Amniotic epithelial cell (primary cell): ENCODE measurements at regions not wholly inside any gene's neighbourhood (a gene's known extent, or its start where the extent isn't known, plus 50 kb on each side); places are given as distances from the start of the nearest gene placed in this dataset.
A peak's percentile ranks its signal among the peaks of the same experiment; 100 is the strongest.
"Not testable (repeated sequence)": the region's sequence is repeated elsewhere in the genome, so short reads cannot be mapped to it uniquely, and the experiment has no call there.

Experiments
- DNase-seq: peaks from one replicate; pipeline ENCODE4 v3.0.0-alpha.2; 2010; ENCODE audit warnings: low read depth

- no peak for DNase-seq
Measured at GRCh38 chr2:176851889-176852483, 360.6 kb upstream of the HNRNPA3 start.

DNA sequence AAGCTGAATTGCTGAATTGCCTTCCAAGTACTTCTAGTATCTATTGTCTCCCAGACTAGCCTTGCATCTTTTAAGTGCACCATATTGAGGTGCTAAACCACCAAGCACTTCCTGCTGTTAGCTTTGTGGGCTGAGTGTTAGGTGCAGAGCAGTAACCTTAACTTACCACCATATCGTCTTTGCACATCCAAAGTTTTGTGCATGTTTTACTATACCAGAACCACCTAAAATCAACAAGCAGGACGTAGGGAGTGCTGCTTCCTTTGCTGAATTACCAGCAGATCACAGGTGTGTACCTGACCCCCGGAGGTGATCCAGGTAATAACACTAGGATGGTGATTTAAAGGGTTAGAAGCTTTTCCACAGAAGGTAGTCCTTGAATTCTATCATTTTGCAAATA, 359.9 kb upstream of the HNRNPA3 start:
- DNase-seq, result no peak

- no peak for DNase-seq
Measured at GRCh38 chr2:176854062-176854461, 358.5 kb upstream of the HNRNPA3 start.

DNA sequence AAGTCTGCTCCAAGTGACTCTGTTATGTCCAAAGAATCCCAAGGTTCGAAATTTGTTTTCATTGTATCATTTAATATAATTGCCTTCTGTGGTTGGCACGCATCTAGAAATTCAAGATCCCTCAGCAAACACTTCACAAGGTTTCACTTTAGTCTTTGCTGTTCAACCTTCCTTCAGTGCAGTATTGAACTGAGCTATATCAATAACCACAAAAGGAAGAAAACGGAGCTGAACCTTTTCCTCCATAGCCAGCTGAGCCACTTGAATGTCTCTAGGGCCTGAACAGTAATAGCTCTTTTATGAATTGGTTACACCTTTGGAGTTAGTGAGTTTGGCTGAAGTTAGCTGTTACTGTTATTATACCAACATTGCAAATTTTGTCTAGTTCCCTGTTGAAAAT, 357.7 kb upstream of the HNRNPA3 start:
- no peak for DNase-seq

DNA sequence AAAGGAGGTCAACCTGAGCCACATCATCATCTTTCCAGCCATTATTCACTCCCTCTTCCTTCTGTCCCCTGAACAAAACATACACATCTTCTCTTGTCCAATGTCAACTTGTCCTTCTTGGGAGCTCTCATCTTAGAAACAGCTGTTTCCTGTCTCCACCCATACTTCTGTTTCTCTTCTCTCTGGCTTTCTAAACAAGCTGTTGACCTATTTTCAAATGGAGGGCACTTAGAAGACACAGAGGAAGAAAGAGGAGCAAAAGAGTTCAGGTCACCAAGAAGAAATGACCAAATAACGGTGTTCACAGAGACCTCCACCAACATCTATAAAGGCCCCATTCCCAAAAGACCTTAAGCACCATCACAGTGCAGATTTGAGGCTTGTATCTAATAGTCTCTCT, 355.9 kb upstream of the HNRNPA3 start:
- no peak for DNase-seq

- DNase-seq, result no peak
Measured at GRCh38 chr2:176865336-176865735, 347.3 kb upstream of the HNRNPA3 start.

- DNase-seq, result no peak
Measured at GRCh38 chr2:176872406-176872805, 340.2 kb upstream of the HNRNPA3 start.

- peak; percentile 3 for DNase-seq
Measured at GRCh38 chr2:176873403-176873802, 339.2 kb upstream of the HNRNPA3 start.

DNA sequence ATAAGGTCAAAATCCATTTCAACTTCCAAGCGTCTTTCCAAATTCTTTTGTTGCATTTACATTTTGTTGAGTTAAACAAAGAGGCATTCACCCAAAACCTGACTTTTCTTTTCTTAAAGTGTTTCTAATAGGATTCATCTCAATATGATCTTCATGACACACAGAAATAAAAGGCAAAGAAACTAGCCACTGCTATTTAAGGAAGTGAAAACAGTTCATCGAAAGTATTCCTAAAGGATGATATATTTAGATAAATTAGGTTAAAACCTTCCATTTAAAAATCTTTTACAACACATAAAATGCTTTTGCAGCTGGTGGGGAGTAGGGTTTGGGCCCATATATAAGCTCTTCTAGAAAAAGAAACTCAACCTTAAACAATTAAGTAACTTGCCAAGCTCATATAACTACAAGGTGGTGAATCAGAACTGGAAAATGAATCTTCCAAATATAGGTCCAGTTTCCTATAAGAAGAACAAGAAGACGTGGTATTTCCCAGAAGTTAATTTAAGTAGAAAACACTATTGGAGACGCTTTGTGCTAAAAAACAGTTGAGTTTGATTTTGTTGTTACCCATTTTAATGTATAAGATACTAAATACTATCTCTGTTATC, 336.0 kb upstream of the HNRNPA3 start:
- DNase-seq, result no peak

- DNase-seq, result no peak
Measured at GRCh38 chr2:176879426-176879995, 333.1 kb upstream of the HNRNPA3 start.

- DNase-seq, result not testable (repeated sequence)
Measured at GRCh38 chr2:176882045-176882444, 330.5 kb upstream of the HNRNPA3 start.

- DNase-seq, result no peak
Measured at GRCh38 chr2:176885001-176885643, 327.5 kb upstream of the HNRNPA3 start.

DNA sequence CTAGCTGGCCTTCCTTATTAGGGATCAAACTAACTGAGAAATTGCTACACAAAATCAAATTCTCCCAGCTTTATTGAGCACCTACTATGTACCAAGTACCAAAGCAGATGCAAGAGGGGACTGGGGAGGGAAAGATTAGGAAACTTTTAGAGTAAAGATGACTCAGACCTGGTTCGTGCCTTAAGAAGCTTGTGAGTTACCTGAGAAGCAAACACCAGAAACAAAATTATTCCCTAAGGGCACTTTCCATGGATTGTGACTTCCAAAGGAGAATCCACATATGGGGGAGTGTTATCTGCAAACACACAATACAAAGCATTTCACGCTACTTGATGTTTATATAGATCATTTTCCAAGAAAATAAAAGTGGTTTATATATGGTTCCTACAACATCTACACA, 326.9 kb upstream of the HNRNPA3 start:
- no peak for DNase-seq

DNA sequence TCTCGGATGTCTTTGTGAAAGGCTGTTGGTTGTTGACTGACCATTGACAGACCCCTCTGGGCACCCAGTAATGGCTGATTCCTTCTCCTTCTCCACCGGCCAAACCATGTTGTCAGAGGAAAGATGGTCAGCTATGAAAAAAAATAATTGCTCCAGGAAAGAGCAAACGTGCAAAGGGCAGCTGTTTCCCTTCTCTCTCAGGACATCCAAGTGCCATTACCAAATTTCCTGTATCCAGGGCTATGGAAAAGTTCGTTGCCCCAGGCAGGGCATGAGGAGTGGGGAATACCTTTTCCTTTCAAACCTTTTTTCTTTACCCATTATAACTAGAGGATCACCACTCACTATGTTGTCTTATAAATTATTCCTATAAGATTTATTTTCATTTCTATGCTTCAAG, 321.5 kb upstream of the HNRNPA3 start:
- no peak for DNase-seq

DNA sequence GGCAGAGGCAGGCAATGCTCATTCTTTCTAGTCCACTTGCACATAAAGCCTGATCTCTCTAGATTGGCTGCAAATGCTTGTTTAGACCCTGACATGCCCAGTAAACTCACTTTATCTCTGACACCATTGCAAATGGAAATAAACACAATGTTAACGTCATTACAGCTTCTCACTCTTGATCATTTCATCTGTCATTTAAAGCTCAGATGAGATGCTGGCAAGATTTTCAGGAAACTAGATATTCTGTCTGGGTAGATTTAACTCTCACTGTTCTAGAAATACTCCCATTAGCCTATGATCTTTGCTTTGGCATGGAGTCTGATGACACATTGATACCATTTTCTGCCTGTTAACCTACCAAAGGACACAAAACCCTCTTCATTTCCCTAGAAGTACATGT, 320.7 kb upstream of the HNRNPA3 start:
- no peak for DNase-seq

GRCh38 chr2:176892676-176893226, 319.8 kb upstream of the HNRNPA3 start:
- no peak for DNase-seq

- DNase-seq, result no peak
Measured at GRCh38 chr2:176895158-176895557, 317.4 kb upstream of the HNRNPA3 start.

GRCh38 chr2:176902454-176902853, 310.1 kb upstream of the HNRNPA3 start:
- DNase-seq, result no peak

- DNase-seq, result not testable (repeated sequence)
Measured at GRCh38 chr2:176904053-176904452, 308.5 kb upstream of the HNRNPA3 start.

DNA sequence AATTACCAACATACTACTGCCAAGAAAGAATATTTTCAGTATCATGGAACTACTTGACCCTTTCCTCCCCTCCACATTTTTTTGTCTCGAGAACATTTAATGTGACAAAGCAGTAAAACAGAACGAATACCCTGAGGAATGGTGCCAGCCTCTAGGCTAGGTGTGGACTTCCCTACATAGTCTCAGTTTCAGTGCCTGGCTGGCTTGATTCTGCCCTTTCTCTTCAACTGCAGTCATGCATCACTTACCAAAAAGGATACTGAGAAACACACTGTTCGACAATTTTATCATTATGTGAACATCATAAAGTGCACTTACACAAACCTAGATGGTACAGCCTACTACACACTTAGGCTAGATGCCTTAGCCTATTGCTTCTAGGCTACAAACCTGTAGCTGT, 305.3 kb upstream of the HNRNPA3 start:
- no peak for DNase-seq

DNA sequence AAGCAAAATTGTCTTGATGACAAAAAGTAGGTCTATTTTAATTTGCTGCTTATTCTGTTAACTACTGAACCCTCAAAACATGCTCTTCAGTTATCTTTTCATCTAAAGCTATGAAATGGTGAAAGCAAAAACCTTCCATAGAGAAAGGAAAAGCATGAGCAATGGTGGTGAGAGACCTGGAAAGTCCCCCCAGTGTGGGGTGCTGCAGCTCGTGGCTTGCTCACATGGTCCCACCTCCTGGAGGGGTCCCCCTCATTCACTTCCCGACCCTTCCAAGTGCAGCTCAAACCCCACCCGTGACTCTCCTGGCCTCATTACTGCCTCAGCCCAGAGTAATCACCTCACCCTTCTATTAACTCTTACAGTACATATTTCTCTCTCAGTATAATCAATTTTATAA, 301.8 kb upstream of the HNRNPA3 start:
- DNase-seq, result no peak

DNA sequence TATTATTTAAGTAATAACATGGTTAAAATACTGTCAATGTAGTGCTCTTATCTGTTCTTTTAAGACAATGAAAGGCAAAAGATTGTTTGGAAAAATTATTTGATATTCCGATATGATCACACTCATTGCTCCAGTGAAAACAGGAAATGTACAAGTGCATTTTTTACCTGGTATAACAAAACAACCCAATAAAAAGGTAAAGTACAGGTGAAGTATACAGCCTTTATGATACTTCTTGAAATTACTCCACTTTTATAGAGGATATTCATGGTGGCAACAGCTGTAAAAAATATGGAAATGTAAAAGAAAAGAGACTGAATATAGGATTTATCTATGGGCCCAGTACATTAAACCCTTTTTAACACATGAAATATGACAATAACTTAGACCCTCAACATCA, 298.6 kb upstream of the HNRNPA3 start:
- no peak for DNase-seq

DNA sequence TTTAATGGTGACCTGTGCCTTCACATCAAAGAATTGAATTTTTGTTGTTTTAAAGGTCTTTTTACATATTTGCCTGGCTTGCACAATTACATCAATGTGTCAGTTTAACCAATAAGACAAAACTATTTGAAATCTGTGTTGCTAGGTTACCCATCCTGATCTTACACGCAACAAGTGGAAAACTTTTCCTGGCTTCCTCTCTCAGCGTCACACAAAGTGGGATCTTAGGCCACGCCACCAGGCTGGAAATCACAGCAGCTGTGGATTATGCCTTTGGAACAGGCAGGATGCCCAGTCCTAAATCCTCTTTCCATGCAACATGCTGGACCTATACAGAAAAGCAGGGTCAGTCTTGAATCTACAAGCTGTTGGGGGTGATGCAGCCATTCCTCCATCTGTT, 298.2 kb upstream of the HNRNPA3 start:
- DNase-seq, result no peak
